ENCODE measurements at regions not wholly inside any gene's neighbourhood (a gene's known extent, or its start where the extent isn't known, plus 50 kb on each side); places are given as distances from the start of the nearest gene placed in this dataset.

GRCh38 chr12:113740699-113741098 lies 225.4 kb downstream of the RBM19 start:
- TF ChIP-seq CTCF (IDR thresholded peaks at IDR 0.05; ENCODE audit: low read length) (no peak), EZH2 (optimal IDR thresholded peaks at IDR 0.05; ENCODE audit: low read depth, low read length) (no peak), EZH2phosphoT487 (IDR thresholded peaks at IDR 0.05; ENCODE audit: low read length) (no peak)
